Erythroblast (primary cell): ENCODE measurements at regions not wholly inside any gene's neighbourhood (a gene's known extent, or its start where the extent isn't known, plus 50 kb on each side); places are given as distances from the start of the nearest gene placed in this dataset.

Experiments
- DNase-seq, 2 experiments: peaks; one replicate each; lab custom pipeline; 2025; lab: John Stamatoyannopoulos, UW
- GATA1 ChIP-seq: IDR thresholded peaks from 2 replicates; pipeline ENCODE4 v1.6.1; 2011; ENCODE audit warnings: low read depth, mild to moderate bottlenecking, control low read depth, low read length, moderate library complexity
- POLR2A ChIP-seq: IDR thresholded peaks from 2 replicates; pipeline ENCODE4 v1.6.1; 2011; ENCODE audit warnings: mild to moderate bottlenecking, low read length

DNA sequence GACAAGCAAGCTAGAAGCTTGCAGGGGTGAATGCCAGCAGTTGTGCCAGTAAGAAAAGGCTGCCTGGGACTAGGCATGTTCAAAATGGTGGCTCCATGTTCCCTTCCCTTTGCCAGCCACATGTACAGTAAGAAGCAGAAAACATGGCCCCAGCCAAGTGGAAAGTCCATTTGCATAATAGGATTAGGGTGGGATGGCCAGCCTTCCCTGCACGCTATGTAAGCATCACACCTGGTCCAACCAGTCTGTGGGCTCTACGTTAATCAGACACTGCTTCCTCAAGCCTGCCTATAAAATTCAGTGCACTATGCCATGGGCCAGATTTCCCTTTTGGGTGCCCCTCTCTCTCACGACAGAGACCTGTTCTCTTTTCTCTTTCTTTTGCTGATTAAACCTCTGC, 288.4 kb downstream of the GXYLT1 start:
- no peak for TF ChIP-seq GATA1
- TF ChIP-seq POLR2A: no peak
- DNase-seq: no peak

GRCh38 chr12:41850046-41850445, 294.6 kb downstream of the GXYLT1 start:
- TF ChIP-seq POLR2A: no peak
- TF ChIP-seq GATA1: no peak
- no peak for DNase-seq

DNA sequence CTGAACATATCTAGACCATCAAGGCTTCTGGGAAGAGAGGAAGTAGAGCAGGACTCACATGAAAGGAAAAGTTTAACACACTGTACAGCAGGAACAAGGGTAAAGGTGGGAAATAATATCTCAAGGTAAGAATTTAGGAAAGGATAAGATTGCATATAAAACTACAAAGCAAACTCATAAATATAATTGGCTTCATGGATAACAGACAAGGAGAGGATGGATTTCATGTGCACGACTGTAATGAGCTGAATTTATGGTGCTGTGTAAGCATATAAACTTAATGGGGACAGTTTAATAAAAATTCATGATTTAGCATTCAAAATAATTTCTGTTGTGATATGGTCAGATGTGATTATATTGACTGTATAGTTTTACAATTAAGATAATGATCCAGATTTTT, 298.0 kb downstream of the GXYLT1 start:
- no peak for DNase-seq
- no peak for TF ChIP-seq GATA1
- no peak for TF ChIP-seq POLR2A

GRCh38 chr12:41836416-41836815, 308.3 kb downstream of the GXYLT1 start:
- DNase-seq: no peak
- TF ChIP-seq POLR2A: no peak
- TF ChIP-seq GATA1: no peak

GRCh38 chr12:41835556-41835955, 309.1 kb downstream of the GXYLT1 start:
- TF ChIP-seq GATA1 (no peak), POLR2A (no peak)
- DNase-seq: no peak

DNA sequence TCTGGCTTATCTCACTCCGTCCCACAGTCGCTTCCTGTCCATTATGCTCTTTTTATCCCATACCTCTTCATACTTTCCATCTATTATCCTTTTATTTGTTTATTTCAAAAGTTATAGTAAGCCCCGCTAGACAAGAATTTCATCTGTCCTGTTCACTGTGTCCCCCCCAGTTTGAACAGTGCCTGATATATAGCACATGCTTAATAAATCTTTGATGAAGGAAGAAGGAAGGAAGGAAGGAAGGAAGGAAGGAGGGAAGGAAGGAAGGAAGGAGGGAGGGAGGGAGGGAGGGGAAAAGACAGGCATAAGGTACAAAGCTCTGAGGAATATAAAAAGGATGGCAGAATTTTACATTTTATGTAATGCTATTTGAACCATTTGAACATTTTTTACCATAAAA, 324.7 kb downstream of the GXYLT1 start:
- DNase-seq: no peak
- TF ChIP-seq POLR2A (no peak), GATA1 (no peak)

DNA sequence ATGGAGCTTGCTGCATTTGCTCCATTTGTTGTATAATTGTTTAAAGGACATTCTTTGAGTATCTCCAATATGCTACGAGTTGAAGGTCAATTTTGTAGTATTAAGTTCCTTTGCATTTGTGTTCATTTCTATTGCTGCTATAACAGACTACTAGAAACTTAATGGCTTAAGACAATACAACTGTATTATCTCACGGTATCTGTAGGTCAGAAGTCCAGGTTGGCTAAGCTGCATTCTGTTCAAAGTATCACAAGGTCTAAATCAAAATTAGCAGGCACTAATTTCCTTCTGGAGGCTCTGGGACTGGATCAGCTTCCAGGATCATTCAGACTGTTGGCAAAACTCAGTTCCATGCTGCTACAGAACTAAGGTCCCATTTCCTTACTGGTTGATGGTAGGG, 340.6 kb downstream of the GXYLT1 start:
- no peak for DNase-seq
- TF ChIP-seq POLR2A: no peak
- TF ChIP-seq GATA1: no peak

DNA sequence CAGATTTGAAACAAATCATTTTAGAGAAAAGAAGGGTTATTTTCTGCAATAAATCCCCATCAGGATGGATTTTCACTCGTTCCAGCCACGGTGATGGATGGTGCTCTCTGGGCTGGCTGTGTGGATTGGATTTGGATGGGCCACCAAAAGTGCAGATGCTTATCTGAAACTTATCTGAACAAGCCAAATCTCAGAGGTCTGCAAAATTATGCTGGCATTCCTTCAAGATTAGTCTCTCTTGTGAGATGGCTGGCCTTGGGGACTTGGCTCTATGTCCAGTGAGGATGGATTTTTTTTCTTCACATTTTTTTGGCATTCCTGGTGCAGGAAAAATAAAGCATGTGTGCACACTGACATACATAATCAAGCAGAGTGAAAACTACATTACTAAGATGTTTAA, 341.9 kb downstream of the GXYLT1 start:
- no peak for DNase-seq
- TF ChIP-seq GATA1 (no peak), POLR2A (no peak)

GRCh38 chr12:41801261-41801660, 343.4 kb downstream of the GXYLT1 start:
- TF ChIP-seq GATA1: no peak
- TF ChIP-seq POLR2A: no peak
- no peak for DNase-seq

DNA sequence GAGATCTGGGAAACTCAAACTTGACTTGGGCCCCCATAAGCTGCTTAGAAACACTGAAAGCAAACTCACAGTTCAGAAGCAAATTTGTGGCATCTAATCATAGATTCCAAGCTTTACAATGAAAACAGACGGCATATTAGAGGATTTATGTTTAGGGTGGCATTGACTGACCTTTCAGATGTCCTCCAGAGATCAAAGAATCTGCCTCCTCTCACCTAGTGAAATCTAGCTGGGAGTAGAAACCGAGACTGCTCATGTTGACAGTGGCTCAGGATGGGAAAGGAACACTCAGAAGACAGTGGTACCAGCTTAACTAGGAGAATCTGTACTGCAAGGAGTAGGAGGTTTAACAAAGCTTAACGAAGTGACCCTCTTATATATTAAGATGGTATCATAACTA, 345.0 kb downstream of the GXYLT1 start:
- TF ChIP-seq GATA1: no peak
- no peak for TF ChIP-seq POLR2A
- DNase-seq: no peak

DNA sequence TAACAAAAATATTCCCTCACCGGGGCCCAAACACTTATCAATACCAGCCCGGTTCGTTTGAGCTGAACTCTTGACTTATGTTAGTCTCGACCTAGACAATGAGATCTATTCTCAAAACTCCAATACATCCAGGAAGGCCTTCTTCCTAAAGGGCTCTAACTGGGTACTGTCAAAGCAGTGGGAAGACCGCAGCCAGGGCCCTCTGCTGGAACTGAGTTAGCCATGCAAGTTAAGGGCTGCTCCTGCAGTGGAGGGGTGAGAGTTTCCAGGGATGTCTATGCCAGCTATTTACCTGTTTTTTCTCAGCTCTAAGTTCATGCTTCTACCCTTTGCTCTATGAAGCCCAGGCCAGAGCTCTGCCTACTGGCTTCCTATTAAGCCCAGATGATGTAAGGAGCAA, 348.8 kb downstream of the GXYLT1 start:
- no peak for TF ChIP-seq GATA1
- no peak for TF ChIP-seq POLR2A
- no peak for DNase-seq

DNA sequence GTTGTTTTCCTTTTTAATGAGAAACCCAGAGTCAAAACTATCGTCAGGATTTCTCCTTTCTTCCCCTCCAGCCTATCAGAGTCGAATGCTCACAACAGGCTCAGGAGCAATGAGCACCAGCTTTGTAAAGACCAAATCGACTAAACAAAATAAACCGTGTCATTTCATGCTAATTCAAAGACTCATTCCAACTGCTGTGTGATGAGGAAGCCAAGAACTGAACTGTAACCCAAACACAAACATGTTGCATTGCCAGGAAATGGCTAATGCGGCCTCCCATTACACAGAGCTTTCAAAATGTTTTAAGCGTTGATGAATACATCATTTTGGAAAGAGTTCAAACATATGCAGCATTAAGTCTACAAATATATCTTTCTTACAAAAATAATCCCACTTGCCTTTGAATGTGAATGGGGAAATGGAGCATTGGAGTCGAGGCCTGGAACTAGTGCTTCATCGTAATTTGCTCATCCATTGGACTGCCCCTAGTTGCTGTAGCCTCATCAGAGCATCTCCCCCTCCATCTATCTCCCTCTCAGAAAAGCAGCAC, 349.5 kb downstream of the GXYLT1 start:
- DNase-seq: no peak
- TF ChIP-seq POLR2A (no peak), GATA1 (no peak)

DNA sequence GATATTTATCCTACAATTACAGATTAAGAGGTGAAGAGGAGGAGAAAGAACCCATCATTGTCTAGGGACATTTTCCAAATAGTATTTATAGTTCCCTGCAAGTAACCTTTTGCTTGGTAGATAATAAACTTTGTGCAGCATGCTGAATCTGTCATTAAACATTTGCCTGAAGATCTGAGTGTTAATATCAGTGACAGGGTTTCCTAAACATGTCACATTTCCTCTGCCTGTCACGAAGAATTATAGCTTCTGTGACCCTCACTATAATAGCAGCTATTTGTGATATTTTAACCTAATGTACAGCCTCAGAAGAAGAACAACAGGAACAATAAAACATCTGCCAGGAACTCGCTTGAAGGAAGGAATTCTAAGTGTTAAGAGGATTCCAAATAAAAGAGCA, 350.3 kb downstream of the GXYLT1 start:
- TF ChIP-seq POLR2A (no peak), GATA1 (no peak)
- no peak for DNase-seq

GRCh38 chr12:41784957-41785356, 359.7 kb downstream of the GXYLT1 start:
- TF ChIP-seq POLR2A (no peak), GATA1 (no peak)
- DNase-seq: no peak

GRCh38 chr12:41778934-41779333, 365.7 kb downstream of the GXYLT1 start:
- no peak for DNase-seq
- TF ChIP-seq GATA1: no peak
- TF ChIP-seq POLR2A: no peak
